ENCODE measurements at regions not wholly inside any gene's neighbourhood (a gene's known extent, or its start where the extent isn't known, plus 50 kb on each side); places are given as distances from the start of the nearest gene placed in this dataset.

DNA sequence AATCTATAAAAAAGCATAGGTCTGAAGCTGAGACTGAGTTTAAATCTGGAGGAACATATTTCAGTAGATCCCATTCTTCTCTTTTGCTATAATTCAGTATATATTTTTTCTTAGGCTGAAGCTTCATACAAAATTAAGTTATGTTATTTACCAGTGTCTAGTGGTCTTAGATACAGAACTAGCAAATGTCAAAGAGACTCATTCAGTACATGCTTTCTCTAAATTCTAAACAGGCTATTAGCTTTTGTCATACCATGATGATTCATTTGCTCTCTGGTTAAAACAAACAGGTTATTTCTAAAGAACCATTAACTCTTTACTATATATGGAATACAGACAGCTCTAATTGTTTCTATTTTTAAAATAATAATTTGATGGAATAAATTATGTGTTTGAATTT is 1170.2 kb upstream of the PRMT6 start:
- no peak for DNase-seq (ENCODE audit: low spot score)
- Histone ChIP-seq H3K27ac (no peak overlapping the region), H3K4me3 (no peak overlapping the region), H3K4me1 (ENCODE audit: control insufficient read depth in 1 of 2, low read depth in 2 of 2) (no peaks in the 10 kb centered on the region), H3K27me3 (replicated peaks; ENCODE audit: insufficient read depth) (no peaks in the 10 kb centered on the region), H3K36me3 (no peaks in the 10 kb centered on the region), H3K9me3 (no peaks in the 10 kb centered on the region)
- no peak for ATAC-seq (ENCODE audit: insufficient number of reproducible peaks, low FRiP score, low read depth)
- TF ChIP-seq, protein P1, sequence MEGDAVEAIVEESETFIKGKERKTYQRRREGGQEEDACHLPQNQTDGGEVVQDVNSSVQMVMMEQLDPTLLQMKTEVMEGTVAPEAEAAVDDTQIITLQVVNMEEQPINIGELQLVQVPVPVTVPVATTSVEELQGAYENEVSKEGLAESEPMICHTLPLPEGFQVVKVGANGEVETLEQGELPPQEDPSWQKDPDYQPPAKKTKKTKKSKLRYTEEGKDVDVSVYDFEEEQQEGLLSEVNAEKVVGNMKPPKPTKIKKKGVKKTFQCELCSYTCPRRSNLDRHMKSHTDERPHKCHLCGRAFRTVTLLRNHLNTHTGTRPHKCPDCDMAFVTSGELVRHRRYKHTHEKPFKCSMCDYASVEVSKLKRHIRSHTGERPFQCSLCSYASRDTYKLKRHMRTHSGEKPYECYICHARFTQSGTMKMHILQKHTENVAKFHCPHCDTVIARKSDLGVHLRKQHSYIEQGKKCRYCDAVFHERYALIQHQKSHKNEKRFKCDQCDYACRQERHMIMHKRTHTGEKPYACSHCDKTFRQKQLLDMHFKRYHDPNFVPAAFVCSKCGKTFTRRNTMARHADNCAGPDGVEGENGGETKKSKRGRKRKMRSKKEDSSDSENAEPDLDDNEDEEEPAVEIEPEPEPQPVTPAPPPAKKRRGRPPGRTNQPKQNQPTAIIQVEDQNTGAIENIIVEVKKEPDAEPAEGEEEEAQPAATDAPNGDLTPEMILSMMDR (IDR thresholded peaks at IDR 0.05): no peak

DNA sequence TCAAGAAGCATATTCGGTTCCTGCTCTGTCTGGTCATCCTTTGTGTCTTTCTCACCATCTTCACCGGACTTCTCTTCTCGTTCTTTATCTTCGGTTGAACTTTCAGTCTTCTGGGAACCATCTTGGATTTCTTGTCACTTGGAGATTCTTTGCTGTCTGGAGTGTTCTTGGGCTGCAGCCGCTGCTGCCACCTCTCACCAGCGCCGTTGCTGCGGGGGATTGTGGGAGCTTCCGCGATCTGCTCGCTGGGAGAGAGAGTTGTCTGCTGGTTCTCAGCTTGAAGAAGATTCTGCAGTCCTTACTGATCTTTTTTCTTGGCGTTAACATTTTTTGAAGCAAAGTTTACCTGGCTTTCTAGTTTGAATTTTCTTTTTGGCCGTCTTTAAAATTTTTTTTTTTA is 1165.2 kb upstream of the PRMT6 start:
- TF ChIP-seq, protein P1 (IDR thresholded peaks at IDR 0.05): no peak
- H3K4me1 ChIP-seq (ENCODE audit: control insufficient read depth in 1 of 2, low read depth in 2 of 2): no peaks in the 10 kb centered on the region
- ATAC-seq (ENCODE audit: insufficient number of reproducible peaks, low FRiP score, low read depth) (no peak), DNase-seq (ENCODE audit: low spot score) (no peak)
- H3K36me3 ChIP-seq: no peaks in the 10 kb centered on the region
- no peaks in the 10 kb centered on the region for H3K9me3 ChIP-seq
- no peak overlapping the region for H3K27ac ChIP-seq
- H3K4me3 ChIP-seq: no peak overlapping the region
- no peaks in the 10 kb centered on the region for H3K27me3 ChIP-seq (replicated peaks; ENCODE audit: insufficient read depth)

DNA sequence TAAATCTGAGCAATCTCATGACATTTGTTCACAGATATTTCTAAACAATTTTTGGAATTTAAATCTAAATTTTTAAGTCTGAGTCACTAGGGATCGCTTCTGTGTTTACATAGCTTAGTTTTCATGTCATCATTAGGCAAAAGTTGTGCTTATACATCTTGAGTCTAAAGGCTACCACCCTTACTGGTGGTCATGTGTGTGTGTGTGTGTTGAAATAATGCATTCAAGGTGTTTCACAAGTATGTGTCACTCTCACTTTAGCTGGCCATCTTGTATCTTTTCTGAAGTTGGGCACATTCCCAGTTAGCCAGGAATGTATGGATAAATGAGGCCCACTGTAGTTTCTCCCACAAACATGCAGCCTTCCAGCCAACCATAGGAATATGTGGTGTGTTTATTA is 1162.5 kb upstream of the PRMT6 start:
- Histone ChIP-seq H3K27ac (no peak overlapping the region), H3K4me3 (no peak overlapping the region), H3K27me3 (replicated peaks; ENCODE audit: insufficient read depth) (no peaks in the 10 kb centered on the region), H3K4me1 (ENCODE audit: control insufficient read depth in 1 of 2, low read depth in 2 of 2) (no peaks in the 10 kb centered on the region), H3K36me3 (no peaks in the 10 kb centered on the region), H3K9me3 (no peaks in the 10 kb centered on the region)
- DNase-seq (ENCODE audit: low spot score) (no peak), ATAC-seq (ENCODE audit: insufficient number of reproducible peaks, low FRiP score, low read depth) (no peak)
- TF ChIP-seq, protein P1 (IDR thresholded peaks at IDR 0.05): no peak

- H3K27me3 ChIP-seq (replicated peaks; ENCODE audit: insufficient read depth): no peaks in the 10 kb centered on the region
- TF ChIP-seq, protein P1 (IDR thresholded peaks at IDR 0.05): no peak
- no peak overlapping the region for H3K4me3 ChIP-seq
- ATAC-seq (ENCODE audit: insufficient number of reproducible peaks, low FRiP score, low read depth) (no peak), DNase-seq (ENCODE audit: low spot score) (no peak)
- H3K9me3 ChIP-seq: no peaks in the 10 kb centered on the region
- H3K27ac ChIP-seq: no peak overlapping the region
- H3K4me1 ChIP-seq (ENCODE audit: control insufficient read depth in 1 of 2, low read depth in 2 of 2): no peaks in the 10 kb centered on the region
- H3K36me3 ChIP-seq: no peaks in the 10 kb centered on the region
Observed at GRCh38 chr1:105909811-105910210, 1146.7 kb upstream of the PRMT6 start.

- no peak for ATAC-seq (ENCODE audit: insufficient number of reproducible peaks, low FRiP score, low read depth)
Observed at GRCh38 chr1:105914403-105914802, 1142.1 kb upstream of the PRMT6 start.

More at GRCh38 chr1:105914403-105914802, 1142.1 kb upstream of the PRMT6 start:
- Histone ChIP-seq H3K27ac (no peak overlapping the region), H3K36me3 (no peaks in the 10 kb centered on the region), H3K4me1 (ENCODE audit: control insufficient read depth in 1 of 2, low read depth in 2 of 2) (no peaks in the 10 kb centered on the region), H3K27me3 (replicated peaks; ENCODE audit: insufficient read depth) (no peaks in the 10 kb centered on the region), H3K9me3 (no peaks in the 10 kb centered on the region), H3K4me3 (no peak overlapping the region)
- TF ChIP-seq, protein P1 (IDR thresholded peaks at IDR 0.05): no peak
- no peak for DNase-seq (ENCODE audit: low spot score)

Measured in thoracic aorta (tissue), 2 donors.